Gastroesophageal sphincter (tissue), 3 donors: ENCODE measurements at regions not wholly inside any gene's neighbourhood (a gene's known extent, or its start where the extent isn't known, plus 50 kb on each side); places are given as distances from the start of the nearest gene placed in this dataset.

Experiments used
- CTCF ChIP-seq, 4 experiments: fragments of 200-600 bp in 2 of 4; fragments of 450-650 bp in 2 of 4; sonication (generic) in 1 of 4; IDR thresholded peaks; one replicate each; pipeline ENCODE4 v1.5.1; 2017 to 2019; ENCODE audit warnings: antibody characterized with exemption in 4 of 4, mild to moderate bottlenecking in 2 of 4, moderate library complexity in 2 of 4
- EP300 ChIP-seq: sonication (generic); formaldehyde crosslinking; IDR thresholded peaks from one replicate; pipeline ENCODE4 v1.6.1; 2017; ENCODE audit warnings: antibody characterized with exemption, mild to moderate bottlenecking
- POLR2A ChIP-seq, 2 donors: fragments of 450-650 bp; IDR thresholded peaks; one replicate each; pipeline ENCODE4 v1.6.1; 2017; ENCODE audit warnings: antibody characterized with exemption in 2 of 2, mild to moderate bottlenecking in 2 of 2, moderate library complexity in 1 of 2
- POLR2AphosphoS5 ChIP-seq: sonication (generic); formaldehyde crosslinking; IDR thresholded peaks from one replicate; pipeline ENCODE4 v1.6.1; 2017; ENCODE audit warnings: antibody characterized with exemption

- TF ChIP-seq POLR2A (IDR thresholded peaks at IDR 0.05) (no peak), CTCF (IDR thresholded peaks at IDR 0.05) (no peak), POLR2AphosphoS5 (no peak), EP300 (no peak)
Measured at GRCh38 chr9:87083986-87084385, 136.7 kb upstream of the GAS1 start.
